ENCODE measurements at regions not wholly inside any gene's neighbourhood (a gene's known extent, or its start where the extent isn't known, plus 50 kb on each side); places are given as distances from the start of the nearest gene placed in this dataset.

GRCh38 chr16:66001432-66001831, 365.1 kb upstream of the CDH5 start:
- DNase-seq: no peak

- DNase-seq: no peak
These were observed 368.0 kb upstream of the CDH5 start for GRCh38 chr16:65998443-65998842.

GRCh38 chr16:65994291-65994690, 372.2 kb upstream of the CDH5 start:
- no peak for DNase-seq

- DNase-seq: peak; percentile 52
These were observed 375.3 kb upstream of the CDH5 start for GRCh38 chr16:65991149-65991701.

- no peak for DNase-seq
These were observed 376.5 kb upstream of the CDH5 start for GRCh38 chr16:65989861-65990604.

GRCh38 chr16:65988024-65988595, 378.4 kb upstream of the CDH5 start:
- no peak for DNase-seq

GRCh38 chr16:65984296-65984695, 382.2 kb upstream of the CDH5 start:
- peak; percentile 13 for DNase-seq

GRCh38 chr16:65981057-65981456, 385.4 kb upstream of the CDH5 start:
- DNase-seq: no peak

- no peak for DNase-seq
These were observed 391.3 kb upstream of the CDH5 start for GRCh38 chr16:65975049-65975708.

- no peak for DNase-seq
These were observed 399.1 kb upstream of the CDH5 start for GRCh38 chr16:65967376-65967775.

GRCh38 chr16:65965628-65966027, 400.9 kb upstream of the CDH5 start:
- DNase-seq: peak; percentile 11

GRCh38 chr16:65964752-65965151, 401.7 kb upstream of the CDH5 start:
- no peak for DNase-seq

GRCh38 chr16:65961476-65962143, 404.9 kb upstream of the CDH5 start:
- no peak for DNase-seq

GRCh38 chr16:65959983-65960382, 406.5 kb upstream of the CDH5 start:
- DNase-seq: no peak

GRCh38 chr16:65958086-65958485, 408.4 kb upstream of the CDH5 start:
- DNase-seq: no peak

- no peak for DNase-seq
These were observed 410.4 kb upstream of the CDH5 start for GRCh38 chr16:65956100-65956499.

- no peak for DNase-seq
These were observed 412.0 kb upstream of the CDH5 start for GRCh38 chr16:65954446-65954845.

- no peak for DNase-seq
These were observed 416.3 kb upstream of the CDH5 start for GRCh38 chr16:65950211-65950610.

- no peak for DNase-seq
These were observed 418.1 kb upstream of the CDH5 start for GRCh38 chr16:65948361-65948760.

GRCh38 chr16:65947951-65948350, 418.5 kb upstream of the CDH5 start:
- no peak for DNase-seq

GRCh38 chr16:65945493-65945892, 421.0 kb upstream of the CDH5 start:
- DNase-seq: no peak

GRCh38 chr16:65944361-65944760, 422.1 kb upstream of the CDH5 start:
- no peak for DNase-seq

GRCh38 chr16:65940711-65941110, 425.8 kb upstream of the CDH5 start:
- DNase-seq: no peak
